Ovary (tissue), 3 donors: ENCODE measurements at regions not wholly inside any gene's neighbourhood (a gene's known extent, or its start where the extent isn't known, plus 50 kb on each side); places are given as distances from the start of the nearest gene placed in this dataset.

Experiments
- CTCF ChIP-seq, 3 donors: fragments of 450-650 bp in 2 of 3; fragments of 200-600 bp in 1 of 3; IDR thresholded peaks; one replicate each; pipeline versions ENCODE4 v1.5.1 to v1.8.0; 2016 to 2022; ENCODE audit warnings: antibody characterized with exemption in 3 of 3, mild to moderate bottlenecking in 1 of 3
- EP300 ChIP-seq: sonication (generic); formaldehyde crosslinking; IDR thresholded peaks from one replicate; pipeline ENCODE4 v1.6.1; 2017; ENCODE audit warnings: antibody characterized with exemption
- POLR2A ChIP-seq: fragments of 450-650 bp; IDR thresholded peaks from one replicate; pipeline ENCODE4 v1.6.1; 2017; ENCODE audit warnings: antibody characterized with exemption, mild to moderate bottlenecking, moderate library complexity
- donor health status: DM: no; HTN: no; CAD: no.

DNA sequence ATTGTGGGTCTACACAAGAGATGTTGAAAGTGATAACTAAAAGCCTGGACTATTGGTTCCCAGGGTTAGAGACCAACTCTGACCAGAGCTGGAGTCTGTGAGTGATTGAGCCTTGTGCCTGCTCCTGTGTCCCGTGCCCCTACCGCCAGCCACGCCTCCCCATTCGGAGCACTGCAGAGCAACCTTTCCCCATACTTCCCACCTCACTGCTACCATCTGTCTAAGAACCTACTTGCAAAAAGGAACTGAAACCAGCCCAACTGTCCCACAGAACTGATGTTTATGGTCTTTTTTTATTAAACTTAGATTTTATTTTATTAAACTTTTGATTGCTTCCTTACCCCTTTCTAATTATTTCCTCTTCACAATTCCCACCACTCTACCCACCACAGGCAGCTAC is 300.3 kb upstream of the MGAT5 start:
- TF ChIP-seq CTCF (IDR thresholded peaks at IDR 0.05) (no peak), POLR2A (no peak), EP300 (no peak)
